SK-N-MC (cell line): ENCODE measurements at regions not wholly inside any gene's neighbourhood (a gene's known extent, or its start where the extent isn't known, plus 50 kb on each side); places are given as distances from the start of the nearest gene placed in this dataset.
"Not testable (repeated sequence)": the region's sequence is repeated elsewhere in the genome, so short reads cannot be mapped to it uniquely, and the experiment has no call there.

Source experiments
- DNase-seq: peaks from one replicate; pipeline ENCODE4 v3.0.0-alpha.2; 2011; ENCODE audit warnings: low read depth, low spot score
- H3K27ac ChIP-seq: fragments of 200-600 bp; sonication (generic); 2 replicates; pipeline ENCODE4 v1.5.1; 2016; ENCODE audit warnings: mixed run types
- H3K36me3 ChIP-seq: fragments of 200-600 bp; sonication (generic); 2 replicates; pipeline ENCODE4 v1.6.1; 2017; ENCODE audit warnings: antibody characterized with exemption, low read length, mixed read lengths; ENCODE audit not compliant: insufficient read depth
- H3K4me3 ChIP-seq: fragments of 200-600 bp; sonication (generic); 2 replicates; pipeline ENCODE4 v1.5.1; 2016
- H3K9ac ChIP-seq: fragments of 200-600 bp; sonication (generic); 2 replicates; pipeline ENCODE4 v1.8.0; 2017; ENCODE audit warnings: mixed run types, mixed read lengths; ENCODE audit not compliant: insufficient read length
- H3K9me3 ChIP-seq: fragments of 200-600 bp; sonication (generic); 2 replicates; pipeline ENCODE4 v1.6.1; 2017; ENCODE audit warnings: low read depth, mild to moderate bottlenecking, antibody characterized with exemption, low read length, moderate library complexity, mixed read lengths
- EZH2 ChIP-seq: fragments of 200-600 bp; sonication (generic); IDR thresholded peaks from one replicate; pipeline ENCODE4 v1.6.1; 2017; ENCODE audit warnings: antibody characterized with exemption
- FOXP2 ChIP-seq: optimal IDR thresholded peaks from 2 replicates; pipeline ENCODE3; 2011; ENCODE audit warnings: mild to moderate bottlenecking, moderate library complexity; ENCODE audit not compliant: insufficient read depth; ENCODE audit errors: extremely low read length, control extremely low read depth
- POLR2AphosphoS5 ChIP-seq: IDR thresholded peaks from 2 replicates; pipeline ENCODE4 v1.6.1; 2012; ENCODE audit warnings: mild to moderate bottlenecking, low read depth, low read length, borderline replicate concordance

DNA sequence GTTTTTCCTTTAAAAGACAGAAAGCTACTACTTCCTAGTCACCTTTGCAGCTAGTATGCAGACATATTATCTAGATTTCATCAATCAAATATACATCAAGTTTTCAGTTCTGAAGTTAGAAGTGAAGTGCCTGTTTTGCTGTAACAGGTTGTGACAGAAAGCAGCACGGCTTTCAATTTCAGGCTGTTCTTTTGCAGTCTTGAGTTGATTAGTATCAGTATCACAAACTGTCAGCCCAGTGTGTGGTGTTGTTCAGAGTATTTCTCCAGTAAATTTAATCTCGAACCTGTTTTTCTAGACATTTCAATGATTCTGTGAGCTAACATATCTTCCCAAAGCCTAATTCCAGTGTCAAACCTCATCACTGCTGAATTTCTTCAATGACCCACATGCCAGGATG is 1050.8 kb downstream of the DIPK2A start:
- TF ChIP-seq FOXP2 (no peak), EZH2 (no peak), POLR2AphosphoS5 (no peak)
- no peaks in the 10 kb centered on the region for H3K9me3 ChIP-seq
- H3K4me3 ChIP-seq: no peak overlapping the region
- no peak for DNase-seq
- H3K9ac ChIP-seq: no peak overlapping the region
- no peaks in the 10 kb centered on the region for H3K36me3 ChIP-seq
- H3K27ac ChIP-seq: no peak overlapping the region

DNA sequence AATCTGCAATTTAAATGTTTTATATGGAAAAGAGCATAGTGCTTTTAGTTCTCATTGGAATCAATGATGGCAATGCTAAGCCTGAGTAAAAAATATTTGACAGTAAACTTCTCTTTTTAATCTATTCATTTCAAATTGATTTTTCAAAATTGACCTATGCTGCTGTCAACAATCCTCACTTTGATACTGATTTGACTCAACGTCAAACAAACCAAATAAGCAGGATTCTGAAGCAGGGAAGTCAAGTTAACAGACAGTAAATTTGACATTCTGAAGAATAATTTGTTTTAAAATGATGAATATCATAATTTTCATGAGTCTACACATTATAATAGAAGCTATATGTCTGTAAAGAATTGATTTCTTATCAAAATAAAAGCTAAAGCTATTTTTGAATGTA is 1053.1 kb downstream of the DIPK2A start:
- no peaks in the 10 kb centered on the region for H3K36me3 ChIP-seq
- TF ChIP-seq POLR2AphosphoS5: no peak
- DNase-seq: no peak
- H3K4me3 ChIP-seq: no peak overlapping the region
- H3K9ac ChIP-seq: no peak overlapping the region
- no peaks in the 10 kb centered on the region for H3K9me3 ChIP-seq
- no peak overlapping the region for H3K27ac ChIP-seq

GRCh38 chr3:145027186-145027585 is 1055.6 kb downstream of the DIPK2A start:
- not testable (repeated sequence) for H3K36me3 ChIP-seq, H3K9me3 ChIP-seq, H3K27ac ChIP-seq, DNase-seq, H3K4me3 ChIP-seq, H3K9ac ChIP-seq

GRCh38 chr3:145032791-145033190 is 1061.2 kb downstream of the DIPK2A start:
- no peak for DNase-seq
- Histone ChIP-seq H3K36me3 (no peaks in the 10 kb centered on the region), H3K27ac (no peak overlapping the region), H3K9ac (no peak overlapping the region), H3K9me3 (no peaks in the 10 kb centered on the region), H3K4me3 (no peak overlapping the region)
- TF ChIP-seq EZH2: no peak
- TF ChIP-seq FOXP2: no peak
- no peak for TF ChIP-seq POLR2AphosphoS5

DNA sequence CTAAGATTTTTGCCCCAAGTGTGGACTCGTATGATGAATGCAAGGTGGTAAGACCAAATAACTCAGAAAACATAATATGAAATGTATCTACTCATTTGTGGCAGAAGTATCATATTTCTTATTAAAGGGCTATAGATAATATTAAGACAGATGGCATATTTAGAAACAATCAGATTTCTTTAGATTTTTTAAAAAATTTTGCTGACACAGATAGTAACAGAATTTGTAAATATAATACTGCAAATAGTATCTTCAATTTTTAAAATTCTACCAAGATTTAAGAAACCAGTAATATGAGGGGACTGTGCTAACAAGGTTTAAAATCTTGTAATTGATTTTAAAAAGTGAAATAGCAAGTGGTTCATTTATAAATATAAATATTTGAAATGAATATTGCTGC is 1064.1 kb downstream of the DIPK2A start:
- Histone ChIP-seq H3K9me3 (no peaks in the 10 kb centered on the region), H3K4me3 (no peak overlapping the region), H3K27ac (no peak overlapping the region), H3K9ac (no peak overlapping the region), H3K36me3 (no peaks in the 10 kb centered on the region)
- TF ChIP-seq EZH2 (no peak), FOXP2 (no peak), POLR2AphosphoS5 (no peak)
- no peak for DNase-seq

DNA sequence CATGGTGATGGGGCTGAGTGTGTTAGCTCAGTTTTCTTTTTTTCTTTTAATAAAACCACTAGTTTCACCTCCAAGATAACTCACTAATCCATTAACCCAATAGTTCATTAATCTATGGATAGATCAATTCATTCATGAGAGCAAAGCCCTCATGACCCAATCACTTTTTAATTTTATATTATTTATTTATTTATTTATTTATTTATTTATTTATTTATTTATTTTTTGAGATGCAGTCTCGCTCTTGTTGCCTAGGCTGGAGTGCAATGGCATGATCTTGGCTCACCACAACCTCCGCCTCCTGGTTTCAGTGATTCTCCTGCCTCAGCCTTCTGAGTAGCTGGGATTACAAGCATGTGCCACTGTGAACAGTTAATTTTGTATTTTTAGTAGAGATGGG is 1082.4 kb downstream of the DIPK2A start:
- H3K27ac ChIP-seq, DNase-seq, H3K36me3 ChIP-seq, H3K4me3 ChIP-seq, H3K9ac ChIP-seq, H3K9me3 ChIP-seq: not testable (repeated sequence)

- H3K9me3 ChIP-seq: no peaks in the 10 kb centered on the region
- no peak overlapping the region for H3K4me3 ChIP-seq
- H3K27ac ChIP-seq: no peak overlapping the region
- H3K9ac ChIP-seq: no peak overlapping the region
- H3K36me3 ChIP-seq: no peaks in the 10 kb centered on the region
- TF ChIP-seq POLR2AphosphoS5: no peak
- no peak for DNase-seq
These were observed 1083.9 kb downstream of the DIPK2A start for GRCh38 chr3:145055375-145056076.

DNA sequence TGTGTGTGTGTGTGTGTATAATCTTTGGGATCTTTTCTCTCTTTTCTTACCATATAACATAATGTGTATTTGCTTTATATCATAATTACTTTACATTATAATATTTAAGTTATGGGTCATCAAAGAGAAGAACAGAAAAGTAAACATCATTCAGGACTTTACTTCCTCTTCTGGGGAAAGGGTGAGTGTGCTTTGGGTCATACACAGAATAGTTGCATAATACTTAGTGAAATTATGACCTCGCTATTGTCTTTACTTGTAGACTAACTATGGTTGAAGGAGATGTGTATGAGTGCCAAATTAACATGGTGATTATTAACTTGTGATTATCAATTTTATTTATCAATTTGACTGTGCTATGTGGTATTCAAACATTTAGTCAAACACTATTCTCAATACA is 1086.9 kb downstream of the DIPK2A start:
- H3K27ac ChIP-seq: no peak overlapping the region
- no peak overlapping the region for H3K9ac ChIP-seq
- DNase-seq: no peak
- TF ChIP-seq FOXP2 (no peak), EZH2 (no peak), POLR2AphosphoS5 (no peak)
- H3K4me3 ChIP-seq: no peak overlapping the region
- no peaks in the 10 kb centered on the region for H3K36me3 ChIP-seq
- H3K9me3 ChIP-seq: peaks cover 21% of the 10 kb centered on the region

DNA sequence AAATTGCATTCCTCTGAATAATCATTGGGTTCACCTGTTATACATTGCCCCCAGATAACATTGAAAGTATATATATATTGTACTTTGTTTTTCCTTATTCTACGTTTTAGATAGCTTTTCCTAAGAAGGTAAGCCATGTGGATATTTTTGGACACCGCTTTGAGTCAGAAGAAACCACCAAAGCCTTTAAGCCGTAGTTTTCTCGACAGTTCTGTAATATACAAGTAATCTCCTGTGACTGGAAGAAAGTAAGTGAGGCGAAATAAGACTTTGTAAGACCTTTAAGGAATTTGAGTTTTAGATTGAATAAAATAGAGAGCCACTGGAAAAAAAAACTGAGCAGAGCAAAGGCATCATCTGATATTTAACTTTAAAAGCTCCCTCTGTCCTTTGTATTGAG is 1092.0 kb downstream of the DIPK2A start:
- no peak for DNase-seq
- Histone ChIP-seq H3K27ac (no peak overlapping the region), H3K36me3 (no peaks in the 10 kb centered on the region), H3K4me3 (no peak overlapping the region), H3K9me3 (peaks cover 21% of the 10 kb centered on the region), H3K9ac (no peak overlapping the region)
- TF ChIP-seq FOXP2: no peak
- no peak for TF ChIP-seq POLR2AphosphoS5
- TF ChIP-seq EZH2: no peak
